Uterus (tissue), 2 donors: ENCODE measurements at regions not wholly inside any gene's neighbourhood (a gene's known extent, or its start where the extent isn't known, plus 50 kb on each side); places are given as distances from the start of the nearest gene placed in this dataset.

Experiments
- CTCF ChIP-seq, 4 experiments: fragments of 200-600 bp in 2 of 4; fragments of 450-650 bp in 2 of 4; sonication (generic) in 2 of 4; IDR thresholded peaks; one replicate each; pipeline ENCODE4 v1.5.1; 2016 to 2019; ENCODE audit warnings: antibody characterized with exemption in 4 of 4, mild to moderate bottlenecking in 2 of 4, moderate library complexity in 1 of 4
- POLR2A ChIP-seq, 2 donors: fragments of 450-650 bp; IDR thresholded peaks; one replicate each; pipeline ENCODE4 v1.6.1; 2016; ENCODE audit warnings: antibody characterized with exemption in 2 of 2, mild to moderate bottlenecking in 1 of 2, moderate library complexity in 1 of 2

- TF ChIP-seq CTCF (IDR thresholded peaks at IDR 0.05) (no peak), POLR2A (IDR thresholded peaks at IDR 0.05) (no peak)
Measured at GRCh38 chr6:15150207-15150606, 95.7 kb upstream of the JARID2 start.
